ENCODE measurements at regions not wholly inside any gene's neighbourhood (a gene's known extent, or its start where the extent isn't known, plus 50 kb on each side); places are given as distances from the start of the nearest gene placed in this dataset.

GRCh38 chr5:12658871-12659446 is 754.7 kb upstream of the CTNND2 start:
- TF ChIP-seq SP2 (IDR thresholded peaks at IDR 0.05; ENCODE audit: low read length): no peak
- TF ChIP-seq MAX (IDR thresholded peaks at IDR 0.05): no peak
- no peak for TF ChIP-seq YY1 (IDR thresholded peaks at IDR 0.05; ENCODE audit: low read depth, low read length)
- TF ChIP-seq GABPA (IDR thresholded peaks at IDR 0.05; ENCODE audit: borderline replicate concordance, insufficient read depth, low read length): no peak
- no peak for TF ChIP-seq CTCF (IDR thresholded peaks at IDR 0.05; ENCODE audit: control extremely low read depth in 1 of 3, insufficient read depth in 1 of 3, low read depth in 1 of 3, low read length in 3 of 3)
- no peak for TF ChIP-seq JUN (IDR thresholded peaks at IDR 0.05; ENCODE audit: low read depth, low read length)
- TF ChIP-seq SIN3A (conservative IDR thresholded peaks at IDR 0.05 in 1 of 2, IDR thresholded peaks at IDR 0.05 in 1 of 2; ENCODE audit: low read depth in 1 of 2, low read length in 2 of 2): no peak
- 0 out of 3 replicates have a peak, but pooled peaks of 1 of the 2 experiments have one; percentile 2 for TF ChIP-seq POLR2A (IDR thresholded peaks at IDR 0.05; ENCODE audit: control extremely low read depth in 1 of 2, low read depth in 2 of 2, low read length in 2 of 2)
- TF ChIP-seq CHD2 (IDR thresholded peaks at IDR 0.05; ENCODE audit: low read length): 0 out of 2 replicates have a peak, but pooled peaks have one; percentile 5
- no peak for TF ChIP-seq PHF8 (conservative IDR thresholded peaks at IDR 0.05; ENCODE audit: low read depth, low read length)
- no peak for TF ChIP-seq RXRA (IDR thresholded peaks at IDR 0.05; ENCODE audit: insufficient read depth, low read depth, low read length)
- TF ChIP-seq GTF2F1 (IDR thresholded peaks at IDR 0.05; ENCODE audit: borderline replicate concordance, low read depth, low read length): no peak
- TF ChIP-seq EP300 (IDR thresholded peaks at IDR 0.05; ENCODE audit: borderline replicate concordance in 1 of 2, low read depth in 2 of 2, low read length in 2 of 2): no peak

Measured in H1 (cell line).